ENCODE measurements at regions not wholly inside any gene's neighbourhood (a gene's known extent, or its start where the extent isn't known, plus 50 kb on each side); places are given as distances from the start of the nearest gene placed in this dataset.

DNA sequence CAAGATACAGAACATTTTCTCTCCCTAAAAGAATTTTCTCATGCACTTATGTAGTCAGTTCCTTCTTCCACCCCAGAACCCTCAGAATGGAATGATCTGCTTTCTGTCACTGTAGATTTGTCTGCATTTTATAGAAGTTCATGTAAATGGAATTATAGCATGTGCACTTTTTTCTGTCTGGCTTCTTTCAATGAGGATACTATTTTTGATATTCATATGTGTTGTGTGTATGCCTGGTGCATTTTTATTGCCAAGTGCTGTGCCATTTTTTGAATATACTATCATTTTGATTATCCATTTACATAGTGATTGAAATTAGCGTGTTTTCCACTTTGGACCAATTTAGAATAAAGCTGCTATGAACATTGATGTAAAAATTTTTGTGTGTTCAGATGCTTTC is 156.6 kb upstream of the ALCAM start:
- Mint-ChIP-seq H3K27ac (ENCODE audit: low read depth) (no peak overlapping the region), H3K9me3 (no peaks in the 10 kb centered on the region), H3K4me1 (no peaks in the 10 kb centered on the region), H3K36me3 (ENCODE audit: insufficient read depth) (no peaks in the 10 kb centered on the region), H3K4me3 (no peak overlapping the region), H3K27me3 (no peaks in the 10 kb centered on the region)
- no peak for ATAC-seq (replicated peaks; ENCODE audit: extremely low read depth, poor library complexity, severe bottlenecking)
- no peak for DNase-seq (ENCODE audit: low spot score in 2 of 2)

DNA sequence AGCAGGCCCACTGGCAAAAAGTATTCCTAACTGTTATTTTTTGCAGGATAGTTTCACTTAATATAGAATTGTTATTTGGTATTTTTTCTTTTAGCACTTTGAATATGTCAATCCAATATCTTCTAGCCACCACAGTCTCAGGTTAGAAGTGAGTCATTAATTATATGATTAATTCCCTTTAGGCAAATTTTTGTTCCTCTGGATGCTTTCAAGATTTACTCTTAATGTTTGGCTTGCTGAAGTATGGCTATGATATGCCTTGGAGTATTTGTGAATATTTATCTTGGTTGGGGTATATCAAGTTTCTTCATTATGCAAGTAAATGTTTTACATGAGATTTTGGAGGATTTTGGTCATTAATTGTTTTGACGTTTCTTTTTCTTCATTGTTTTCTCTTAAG is 152.1 kb upstream of the ALCAM start:
- no peak for DNase-seq (ENCODE audit: low spot score in 2 of 2)
- Mint-ChIP-seq H3K4me1 (no peaks in the 10 kb centered on the region), H3K36me3 (ENCODE audit: insufficient read depth) (no peaks in the 10 kb centered on the region), H3K27ac (ENCODE audit: low read depth) (no peak overlapping the region), H3K4me3 (no peak overlapping the region), H3K27me3 (no peaks in the 10 kb centered on the region), H3K9me3 (no peaks in the 10 kb centered on the region)
- ATAC-seq (replicated peaks; ENCODE audit: extremely low read depth, poor library complexity, severe bottlenecking) = no peak

DNA sequence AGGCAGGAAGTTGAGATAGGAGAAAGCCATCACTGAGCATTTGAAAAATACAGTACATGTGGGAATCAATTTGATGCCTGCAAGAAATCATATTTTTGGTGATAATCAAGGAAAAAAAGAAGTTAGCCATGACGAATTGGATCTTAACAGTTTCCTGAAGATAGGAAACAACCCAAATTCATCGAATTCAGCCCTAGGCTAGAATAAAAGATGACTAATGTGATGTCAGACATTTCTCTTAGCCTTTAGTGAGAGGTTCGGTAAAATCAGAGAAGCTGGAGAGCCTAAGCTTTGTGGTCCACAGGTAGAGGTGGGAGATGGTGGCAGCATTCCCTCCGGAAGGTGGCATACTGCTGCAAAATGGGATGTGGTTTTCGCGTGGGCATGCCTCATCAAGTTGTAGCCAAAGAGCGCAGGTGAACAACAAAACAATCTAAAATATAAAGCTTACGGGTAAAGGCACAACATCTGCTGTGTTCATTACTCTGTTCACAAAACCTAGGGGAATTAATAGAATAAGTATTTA is 144.1 kb upstream of the ALCAM start:
- no peaks in the 10 kb centered on the region for H3K4me1 Mint-ChIP-seq
- no peaks in the 10 kb centered on the region for H3K9me3 Mint-ChIP-seq
- no peak overlapping the region for H3K4me3 Mint-ChIP-seq
- no peaks in the 10 kb centered on the region for H3K27me3 Mint-ChIP-seq
- ATAC-seq (replicated peaks; ENCODE audit: extremely low read depth, poor library complexity, severe bottlenecking) (no peak), DNase-seq (ENCODE audit: low spot score in 2 of 2) (no peak)
- H3K27ac Mint-ChIP-seq (ENCODE audit: low read depth) = no peak overlapping the region
- no peaks in the 10 kb centered on the region for H3K36me3 Mint-ChIP-seq (ENCODE audit: insufficient read depth)

DNA sequence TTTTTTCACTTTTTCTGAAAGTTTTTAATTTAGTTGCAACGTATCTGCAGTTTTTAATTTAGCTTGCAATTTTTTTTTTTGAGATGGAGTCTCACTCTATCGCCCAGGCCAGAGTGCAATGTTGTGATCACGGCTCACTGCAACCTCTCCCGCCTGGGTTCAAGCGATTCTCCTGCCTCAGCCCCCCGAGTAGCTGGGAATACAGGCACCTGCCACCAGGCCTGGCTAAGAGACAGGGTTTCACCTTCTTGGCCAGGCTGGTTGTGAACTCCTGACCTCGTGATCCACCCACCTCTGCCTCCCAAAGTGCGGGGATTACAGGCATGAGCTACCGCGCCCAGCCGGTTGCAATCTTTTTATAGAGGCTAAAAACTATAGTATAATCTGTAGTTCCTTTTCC is 142.9 kb upstream of the ALCAM start:
- Mint-ChIP-seq H3K27ac (ENCODE audit: low read depth) (no peak overlapping the region), H3K9me3 (no peaks in the 10 kb centered on the region), H3K27me3 (no peaks in the 10 kb centered on the region), H3K4me3 (no peak overlapping the region), H3K4me1 (no peaks in the 10 kb centered on the region), H3K36me3 (ENCODE audit: insufficient read depth) (no peaks in the 10 kb centered on the region)
- ATAC-seq (replicated peaks; ENCODE audit: extremely low read depth, poor library complexity, severe bottlenecking) (no peak), DNase-seq (ENCODE audit: low spot score in 2 of 2) (no peak)

DNA sequence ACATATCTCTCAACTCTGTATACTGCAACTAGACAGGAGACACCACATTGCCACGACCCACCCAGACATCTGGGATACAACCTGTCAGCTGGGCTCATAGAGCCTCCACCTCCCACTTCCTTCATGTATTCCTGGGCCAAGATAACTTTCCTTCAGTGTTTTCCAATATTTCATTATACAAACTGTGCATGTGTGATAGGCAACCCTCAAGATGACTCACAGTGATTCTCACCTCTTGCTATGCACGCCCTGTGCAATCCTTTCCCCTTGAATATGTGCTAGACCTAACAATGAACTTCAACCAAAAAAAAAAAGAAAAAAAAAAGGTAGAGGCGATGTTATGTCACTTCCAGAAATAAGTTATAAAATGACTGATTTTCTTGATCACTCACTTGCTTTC is 138.0 kb upstream of the ALCAM start:
- Mint-ChIP-seq H3K36me3 (ENCODE audit: insufficient read depth) (no peaks in the 10 kb centered on the region), H3K27ac (ENCODE audit: low read depth) (no peak overlapping the region), H3K4me3 (no peak overlapping the region), H3K4me1 (no peaks in the 10 kb centered on the region), H3K27me3 (no peaks in the 10 kb centered on the region), H3K9me3 (no peaks in the 10 kb centered on the region)
- DNase-seq (ENCODE audit: low spot score in 2 of 2) = no peak
- no peak for ATAC-seq (replicated peaks; ENCODE audit: extremely low read depth, poor library complexity, severe bottlenecking)

DNA sequence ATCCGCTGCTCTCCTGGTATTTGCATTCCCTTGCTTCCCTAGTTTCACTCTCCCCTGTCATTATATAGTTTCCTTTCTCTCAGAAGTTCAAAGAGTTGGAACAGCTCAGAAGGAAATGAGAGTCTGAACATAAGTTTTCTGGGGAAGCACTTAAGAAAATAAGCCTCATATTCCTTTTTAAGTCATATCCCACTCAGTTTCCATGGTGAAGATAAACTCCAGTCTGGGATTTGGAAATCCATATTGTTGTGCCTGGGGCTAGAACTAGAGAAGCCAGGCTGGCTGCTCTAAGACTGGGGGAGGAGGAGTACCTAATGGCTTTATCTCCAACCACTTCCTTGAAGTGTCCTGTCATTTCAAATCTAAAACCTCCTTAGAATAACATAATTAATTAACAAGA is 134.2 kb upstream of the ALCAM start:
- no peaks in the 10 kb centered on the region for H3K36me3 Mint-ChIP-seq (ENCODE audit: insufficient read depth)
- no peak overlapping the region for H3K27ac Mint-ChIP-seq (ENCODE audit: low read depth)
- H3K9me3 Mint-ChIP-seq = no peaks in the 10 kb centered on the region
- H3K4me1 Mint-ChIP-seq = no peaks in the 10 kb centered on the region
- ATAC-seq (replicated peaks; ENCODE audit: extremely low read depth, poor library complexity, severe bottlenecking) (no peak), DNase-seq (ENCODE audit: low spot score in 2 of 2) (no peak)
- H3K27me3 Mint-ChIP-seq = peaks cover 12% of the 10 kb centered on the region
- no peak overlapping the region for H3K4me3 Mint-ChIP-seq

DNA sequence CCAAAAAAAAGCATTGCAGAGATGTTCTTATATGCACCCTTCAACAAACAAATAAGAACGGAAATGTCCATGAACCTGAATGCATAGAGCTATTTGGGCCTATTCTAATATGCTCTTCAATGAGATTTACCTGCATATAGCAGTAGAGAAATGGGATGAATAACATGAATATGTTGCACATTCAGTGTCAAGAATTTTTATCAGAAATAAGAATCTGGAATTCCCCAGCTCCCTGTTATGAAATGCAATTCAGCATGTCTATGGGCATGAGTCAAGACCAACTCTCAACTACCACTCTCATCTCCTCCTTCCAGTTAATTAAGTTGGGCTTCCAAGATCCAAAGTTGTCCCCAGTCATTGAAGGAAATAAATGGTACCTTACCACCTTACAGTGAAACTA is 133.7 kb upstream of the ALCAM start:
- no peaks in the 10 kb centered on the region for H3K9me3 Mint-ChIP-seq
- no peak overlapping the region for H3K27ac Mint-ChIP-seq (ENCODE audit: low read depth)
- H3K4me1 Mint-ChIP-seq = no peaks in the 10 kb centered on the region
- no peaks in the 10 kb centered on the region for H3K36me3 Mint-ChIP-seq (ENCODE audit: insufficient read depth)
- peaks cover 12% of the 10 kb centered on the region for H3K27me3 Mint-ChIP-seq
- no peak for ATAC-seq (replicated peaks; ENCODE audit: extremely low read depth, poor library complexity, severe bottlenecking)
- no peak for DNase-seq (ENCODE audit: low spot score in 2 of 2)
- H3K4me3 Mint-ChIP-seq = no peak overlapping the region

DNA sequence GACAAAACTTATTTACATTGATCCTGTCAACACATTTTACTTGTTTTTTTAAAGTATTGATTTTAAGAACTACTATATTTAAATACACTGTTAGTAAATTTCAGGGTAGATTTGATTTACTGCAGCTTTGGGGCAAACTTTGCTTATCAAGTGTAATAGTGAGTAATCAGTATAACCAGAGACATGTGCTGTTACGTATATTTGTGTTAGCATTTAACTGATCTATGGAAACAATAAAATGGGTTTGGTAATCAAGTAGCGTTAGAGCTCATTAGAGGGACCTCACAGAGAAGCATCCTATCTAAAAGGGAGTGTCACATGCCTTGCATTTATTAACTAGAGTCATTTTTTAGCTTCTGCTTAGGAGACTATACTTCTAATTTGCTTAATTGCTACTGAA is 131.5 kb upstream of the ALCAM start:
- H3K4me1 Mint-ChIP-seq = no peaks in the 10 kb centered on the region

DNA sequence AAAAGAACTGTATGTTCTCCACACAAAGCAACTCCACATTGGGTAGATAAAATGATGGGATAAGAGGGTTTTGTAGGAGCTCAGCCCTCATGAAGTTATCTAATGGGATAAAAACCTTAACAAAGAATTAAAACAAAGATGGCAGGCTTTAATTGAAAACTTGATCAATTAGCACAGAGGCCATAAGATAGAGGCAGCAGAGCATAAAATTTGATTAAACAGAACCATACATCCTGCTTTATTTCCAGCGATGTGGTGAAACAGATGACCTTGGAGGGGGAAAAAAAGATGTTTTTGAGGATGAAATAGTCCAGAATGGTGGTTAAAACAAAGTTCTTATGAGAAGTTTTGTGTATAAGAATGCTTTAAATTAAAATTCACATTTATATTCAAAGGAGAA is 130.9 kb upstream of the ALCAM start:
- Mint-ChIP-seq H3K36me3 (ENCODE audit: insufficient read depth) (no peaks in the 10 kb centered on the region), H3K27me3 (peaks cover 19% of the 10 kb centered on the region), H3K4me3 (no peak overlapping the region), H3K9me3 (no peaks in the 10 kb centered on the region), H3K27ac (ENCODE audit: low read depth) (no peak overlapping the region), H3K4me1 (no peaks in the 10 kb centered on the region)
- DNase-seq (ENCODE audit: low spot score in 2 of 2) (no peak), ATAC-seq (replicated peaks; ENCODE audit: extremely low read depth, poor library complexity, severe bottlenecking) (no peak)

More for the DNA sequence above, 131.5 kb upstream of the ALCAM start:
- Mint-ChIP-seq H3K27me3 (peaks cover 13% of the 10 kb centered on the region), H3K27ac (ENCODE audit: low read depth) (no peak overlapping the region), H3K4me3 (no peak overlapping the region), H3K36me3 (ENCODE audit: insufficient read depth) (no peaks in the 10 kb centered on the region), H3K9me3 (no peaks in the 10 kb centered on the region)
- ATAC-seq (replicated peaks; ENCODE audit: extremely low read depth, poor library complexity, severe bottlenecking) (no peak), DNase-seq (ENCODE audit: low spot score in 2 of 2) (no peak)

DNA sequence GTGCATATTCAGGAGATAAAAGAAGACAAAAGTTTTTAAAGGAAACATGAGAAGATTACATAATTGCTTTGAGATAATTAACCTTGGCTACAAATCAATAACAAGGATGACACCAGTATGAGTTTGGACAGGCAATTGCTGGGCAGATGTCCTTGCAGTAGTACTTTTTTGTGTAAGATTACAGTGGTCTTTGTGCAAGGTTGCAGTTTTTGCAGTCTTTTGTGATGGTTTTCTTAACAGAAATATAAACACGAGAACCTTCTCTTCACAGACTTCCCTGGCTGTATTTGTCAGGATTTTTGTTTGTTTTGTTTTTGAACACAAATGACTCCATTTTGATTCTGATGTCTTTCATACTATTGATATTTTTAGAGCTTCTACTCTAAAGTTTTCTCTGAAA is 128.3 kb upstream of the ALCAM start:
- ATAC-seq (replicated peaks; ENCODE audit: extremely low read depth, poor library complexity, severe bottlenecking) = no peak
- Mint-ChIP-seq H3K27ac (ENCODE audit: low read depth) (no peak overlapping the region), H3K9me3 (no peaks in the 10 kb centered on the region), H3K27me3 (peaks cover 24% of the 10 kb centered on the region), H3K4me3 (no peak overlapping the region), H3K4me1 (no peaks in the 10 kb centered on the region), H3K36me3 (ENCODE audit: insufficient read depth) (no peaks in the 10 kb centered on the region)
- DNase-seq (ENCODE audit: low spot score in 2 of 2) = no peak

DNA sequence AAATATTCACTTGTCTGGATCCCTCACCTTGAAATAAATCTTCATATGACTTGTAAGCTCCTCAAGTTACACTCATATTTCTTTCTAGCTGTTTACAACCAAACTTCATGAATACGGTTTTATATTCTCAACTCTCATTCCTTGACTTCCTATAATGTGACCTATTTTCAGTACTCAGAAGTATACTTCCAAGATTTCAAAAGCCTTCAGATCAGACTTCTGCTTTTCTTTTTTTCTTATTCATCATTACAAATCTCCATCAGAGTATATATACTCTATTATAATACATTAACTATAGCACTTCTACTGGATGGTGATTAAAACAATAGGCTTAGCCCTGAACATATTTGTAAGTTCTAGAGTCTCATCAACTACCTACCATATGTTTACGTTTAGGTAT is 123.6 kb upstream of the ALCAM start:
- Mint-ChIP-seq H3K4me3 (no peak overlapping the region), H3K27me3 (peaks cover 12% of the 10 kb centered on the region)

DNA sequence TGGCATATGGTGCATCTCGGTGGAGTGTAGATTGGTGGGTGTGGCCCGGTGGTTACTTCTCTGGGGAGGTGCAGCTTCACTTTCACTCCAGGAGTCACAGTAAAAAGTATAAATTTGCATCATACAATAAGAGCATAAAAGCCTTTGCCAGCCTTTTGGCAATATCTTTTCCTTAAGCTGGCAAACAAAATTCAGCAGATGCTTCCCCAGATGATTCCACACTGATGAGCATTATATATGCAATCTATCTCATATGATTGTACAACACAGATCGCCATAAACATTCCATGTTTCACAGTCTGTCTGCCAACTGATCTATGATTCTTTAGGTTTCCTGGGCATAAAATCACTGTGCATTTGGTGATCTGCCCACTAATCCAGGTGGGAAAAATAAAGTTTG is 120.2 kb upstream of the ALCAM start:
- Mint-ChIP-seq H3K36me3 (ENCODE audit: insufficient read depth) (no peaks in the 10 kb centered on the region), H3K9me3 (peaks cover 6% of the 10 kb centered on the region), H3K4me3 (no peak overlapping the region), H3K27me3 (no peaks in the 10 kb centered on the region), H3K4me1 (no peaks in the 10 kb centered on the region), H3K27ac (ENCODE audit: low read depth) (no peak overlapping the region)
- DNase-seq (ENCODE audit: low spot score in 2 of 2) = no peak
- no peak for ATAC-seq (replicated peaks; ENCODE audit: extremely low read depth, poor library complexity, severe bottlenecking)

More for the DNA sequence above, 123.6 kb upstream of the ALCAM start:
- Mint-ChIP-seq H3K36me3 (ENCODE audit: insufficient read depth) (no peaks in the 10 kb centered on the region), H3K9me3 (no peaks in the 10 kb centered on the region), H3K4me1 (no peaks in the 10 kb centered on the region), H3K27ac (ENCODE audit: low read depth) (no peak overlapping the region)
- ATAC-seq (replicated peaks; ENCODE audit: extremely low read depth, poor library complexity, severe bottlenecking) = no peak
- no peak for DNase-seq (ENCODE audit: low spot score in 2 of 2)

DNA sequence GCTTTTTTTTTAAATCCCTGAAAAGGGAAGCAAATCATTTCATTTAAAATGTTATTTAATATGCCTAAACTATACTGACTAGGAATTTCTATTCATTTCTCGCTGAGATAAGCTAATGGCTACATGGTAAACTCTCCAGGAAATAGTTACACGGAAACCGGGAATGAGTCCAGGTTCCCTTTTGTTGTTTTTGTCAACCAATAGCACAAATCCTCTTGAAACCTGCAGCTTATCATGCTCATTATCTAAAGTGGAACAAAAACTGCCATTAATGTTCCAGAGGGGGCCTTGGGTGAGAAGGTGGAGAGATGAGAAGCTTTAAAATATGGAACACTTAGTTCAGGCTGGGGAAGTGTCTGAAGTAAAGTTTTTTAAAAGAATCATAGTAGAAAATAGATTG is 113.5 kb upstream of the ALCAM start:
- no peaks in the 10 kb centered on the region for H3K4me1 Mint-ChIP-seq
- no peaks in the 10 kb centered on the region for H3K36me3 Mint-ChIP-seq (ENCODE audit: insufficient read depth)
- no peak overlapping the region for H3K27ac Mint-ChIP-seq (ENCODE audit: low read depth)

DNA sequence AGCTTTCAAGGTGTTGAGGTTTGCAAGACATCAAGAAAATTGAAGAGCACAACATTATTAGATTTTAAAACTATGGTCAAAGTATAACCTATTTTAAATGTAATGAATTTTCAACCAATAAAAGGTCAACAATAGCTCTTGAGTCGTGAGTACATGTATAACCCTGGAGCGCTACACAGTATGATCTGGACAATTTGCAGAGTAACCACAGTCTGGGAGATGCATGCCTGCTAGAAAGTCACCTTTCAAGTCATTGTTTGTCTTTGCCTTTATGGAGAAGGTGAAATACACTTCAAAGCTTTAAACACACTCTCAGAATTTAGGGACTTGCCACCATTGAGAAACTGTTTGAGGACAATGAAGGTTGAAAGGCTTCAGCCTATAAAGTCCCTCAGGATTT is 112.6 kb upstream of the ALCAM start:
- H3K36me3 Mint-ChIP-seq (ENCODE audit: insufficient read depth) = no peaks in the 10 kb centered on the region
- H3K27ac Mint-ChIP-seq (ENCODE audit: low read depth) = no peak overlapping the region
- no peak overlapping the region for H3K4me3 Mint-ChIP-seq
- H3K4me1 Mint-ChIP-seq = no peaks in the 10 kb centered on the region
- DNase-seq (ENCODE audit: low spot score in 2 of 2) (no peak), ATAC-seq (replicated peaks; ENCODE audit: extremely low read depth, poor library complexity, severe bottlenecking) (no peak)
- H3K27me3 Mint-ChIP-seq = no peaks in the 10 kb centered on the region
- peaks cover 6% of the 10 kb centered on the region for H3K9me3 Mint-ChIP-seq

More for the DNA sequence above, 113.5 kb upstream of the ALCAM start:
- no peak for DNase-seq (ENCODE audit: low spot score in 2 of 2)
- Mint-ChIP-seq H3K27me3 (no peaks in the 10 kb centered on the region), H3K9me3 (peaks cover 6% of the 10 kb centered on the region), H3K4me3 (no peak overlapping the region)
- no peak for ATAC-seq (replicated peaks; ENCODE audit: extremely low read depth, poor library complexity, severe bottlenecking)
